ENCODE measurements at regions not wholly inside any gene's neighbourhood (a gene's known extent, or its start where the extent isn't known, plus 50 kb on each side); places are given as distances from the start of the nearest gene placed in this dataset.

- TF ChIP-seq, protein P1, sequence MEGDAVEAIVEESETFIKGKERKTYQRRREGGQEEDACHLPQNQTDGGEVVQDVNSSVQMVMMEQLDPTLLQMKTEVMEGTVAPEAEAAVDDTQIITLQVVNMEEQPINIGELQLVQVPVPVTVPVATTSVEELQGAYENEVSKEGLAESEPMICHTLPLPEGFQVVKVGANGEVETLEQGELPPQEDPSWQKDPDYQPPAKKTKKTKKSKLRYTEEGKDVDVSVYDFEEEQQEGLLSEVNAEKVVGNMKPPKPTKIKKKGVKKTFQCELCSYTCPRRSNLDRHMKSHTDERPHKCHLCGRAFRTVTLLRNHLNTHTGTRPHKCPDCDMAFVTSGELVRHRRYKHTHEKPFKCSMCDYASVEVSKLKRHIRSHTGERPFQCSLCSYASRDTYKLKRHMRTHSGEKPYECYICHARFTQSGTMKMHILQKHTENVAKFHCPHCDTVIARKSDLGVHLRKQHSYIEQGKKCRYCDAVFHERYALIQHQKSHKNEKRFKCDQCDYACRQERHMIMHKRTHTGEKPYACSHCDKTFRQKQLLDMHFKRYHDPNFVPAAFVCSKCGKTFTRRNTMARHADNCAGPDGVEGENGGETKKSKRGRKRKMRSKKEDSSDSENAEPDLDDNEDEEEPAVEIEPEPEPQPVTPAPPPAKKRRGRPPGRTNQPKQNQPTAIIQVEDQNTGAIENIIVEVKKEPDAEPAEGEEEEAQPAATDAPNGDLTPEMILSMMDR (IDR thresholded peaks at IDR 0.05): no peak
- TF ChIP-seq ZFX (IDR thresholded peaks at IDR 0.05; ENCODE audit: borderline replicate concordance): no peak
Measured at GRCh38 chr5:121692158-121692557, 159.5 kb upstream of the FTMT start.

Measured in 22Rv1 (cell line).